Skin epidermis (tissue), 12 donors: ENCODE measurements at regions not wholly inside any gene's neighbourhood (a gene's known extent, or its start where the extent isn't known, plus 50 kb on each side); places are given as distances from the start of the nearest gene placed in this dataset.

Experiments
- H3K27ac ChIP-seq, 21 experiments: fragments of 200-600 bp; sonication (generic) in 11 of 21; one replicate each; pipeline ENCODE4 v1.5.0; 2020; ENCODE audit warnings: mild to moderate bottlenecking in 3 of 21, inconsistent platforms in 2 of 21, moderate library complexity in 2 of 21
- H3K4me3 ChIP-seq, 7 experiments: fragments of 200-600 bp; sonication (generic) in 2 of 7; one replicate each; pipeline ENCODE4 v1.5.0; 2020; ENCODE audit warnings: inconsistent platforms in 2 of 7, mild to moderate bottlenecking in 2 of 7, moderate library complexity in 1 of 7

DNA sequence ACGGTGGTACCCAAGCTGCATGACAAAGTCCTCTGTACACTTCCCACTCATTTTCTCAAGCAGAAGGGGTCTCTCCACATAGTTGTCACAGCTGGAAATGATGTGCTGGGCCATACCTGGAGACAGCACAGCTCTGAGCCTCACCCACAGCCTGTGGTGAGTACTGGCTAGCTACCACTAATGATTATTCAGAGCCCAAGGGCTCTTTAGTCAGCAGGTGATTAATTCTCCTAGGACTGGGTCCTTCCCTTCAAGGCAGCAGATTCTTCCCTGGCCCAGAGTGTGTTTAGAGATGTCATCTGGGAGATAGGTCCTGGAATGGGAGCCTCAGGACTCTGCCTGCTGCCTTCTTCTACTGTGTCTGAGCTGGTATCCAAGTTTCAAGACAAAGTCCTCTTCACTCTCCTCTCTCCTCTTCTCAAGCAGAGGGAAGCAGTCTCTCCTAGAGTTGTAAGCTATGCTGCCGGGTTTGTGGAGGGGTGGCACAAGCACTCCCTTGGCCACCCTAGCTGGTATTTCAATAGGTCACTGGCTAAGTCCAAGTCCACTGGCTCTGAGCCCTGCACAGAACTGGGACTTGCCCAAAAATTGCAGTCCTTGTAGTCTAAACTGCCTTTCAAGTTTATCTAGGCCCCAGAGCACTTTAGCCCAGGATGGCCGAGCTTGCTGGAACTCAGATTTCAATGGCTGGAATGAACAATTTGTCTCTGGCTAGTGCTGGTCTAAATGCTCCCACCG, 49.8 kb upstream of the VGLL2 start:
- H3K27ac ChIP-seq, result no peak overlapping the region
- no peak overlapping the region for H3K4me3 ChIP-seq
